ENCODE measurements at regions not wholly inside any gene's neighbourhood (a gene's known extent, or its start where the extent isn't known, plus 50 kb on each side); places are given as distances from the start of the nearest gene placed in this dataset.

DNA sequence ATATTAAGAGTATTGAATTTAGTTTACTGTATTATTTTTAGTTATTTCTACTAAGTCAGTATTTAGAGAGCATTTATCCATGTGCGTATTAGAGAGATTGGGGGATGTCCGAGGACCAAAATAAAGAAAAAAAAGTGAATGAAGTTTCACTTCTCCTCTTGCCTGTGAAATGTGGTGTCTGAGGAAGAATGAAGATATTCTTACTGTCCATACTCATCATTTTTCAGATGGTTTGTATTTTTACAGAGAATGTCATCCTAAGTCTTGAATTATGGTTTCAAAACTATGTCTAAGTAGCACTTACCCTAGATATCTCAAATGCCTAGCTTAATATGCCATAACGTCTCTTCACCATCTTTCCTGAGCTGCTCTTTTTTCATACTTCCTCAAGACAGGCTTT lies 854.3 kb downstream of the C4orf33 start:
- H3K9me3 ChIP-seq (ENCODE audit: control insufficient read depth in 2 of 2, low read length in 2 of 2): no peaks in the 10 kb centered on the region
- no peak overlapping the region for H3K4me3 ChIP-seq (ENCODE audit: low read depth, low read length)
- Mint-ChIP-seq H3K4me1 (no peaks in the 10 kb centered on the region), H3K4me3 (no peak overlapping the region), H3K27ac (no peak overlapping the region), H3K36me3 (no peaks in the 10 kb centered on the region), H3K27me3 (no peaks in the 10 kb centered on the region), H3K9me3 (peaks cover 0 to 5% (median 4%) of the 10 kb centered on the region in 7 donors)
- H3K27ac ChIP-seq (ENCODE audit: insufficient read depth, low read length, poor library complexity, severe bottlenecking): no peak overlapping the region
- ATAC-seq (ENCODE audit: low read depth in 2 of 2): no peak
- no peak for DNase-seq
- H3K27me3 ChIP-seq (ENCODE audit: control insufficient read depth, insufficient read depth, low read length): no peaks in the 10 kb centered on the region
- no peaks in the 10 kb centered on the region for H3K36me3 ChIP-seq (ENCODE audit: control insufficient read depth, insufficient read depth, low read length)
- no peaks in the 10 kb centered on the region for H3K4me1 ChIP-seq (ENCODE audit: control insufficient read depth, insufficient read depth, low read length, poor library complexity, severe bottlenecking)

DNA sequence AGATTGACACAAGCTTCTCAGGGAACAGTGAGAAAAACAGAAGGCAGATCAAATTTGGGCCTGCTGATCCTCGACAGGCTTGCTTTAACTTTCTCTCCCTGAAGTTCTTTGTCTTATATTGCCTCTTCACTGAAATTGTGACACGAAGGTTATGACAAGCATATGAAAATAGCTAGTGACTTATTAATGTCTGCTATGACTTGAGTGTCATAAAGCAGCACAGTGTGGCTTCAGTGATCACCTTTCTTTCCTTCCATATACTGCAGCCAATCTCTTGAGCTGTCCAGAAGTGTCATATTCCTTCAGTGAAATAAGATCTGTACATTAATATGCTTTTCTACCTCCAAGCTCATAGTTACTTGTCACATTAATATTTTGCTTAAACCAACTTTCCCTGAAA lies 870.2 kb downstream of the C4orf33 start:
- Histone ChIP-seq H3K36me3 (ENCODE audit: control insufficient read depth, insufficient read depth, low read length) (no peaks in the 10 kb centered on the region), H3K9me3 (ENCODE audit: control insufficient read depth in 2 of 2, low read length in 2 of 2) (peaks cover 0 to 4% of the 10 kb centered on the region in 2 experiments), H3K4me3 (ENCODE audit: low read depth, low read length) (no peak overlapping the region), H3K27ac (ENCODE audit: insufficient read depth, low read length, poor library complexity, severe bottlenecking) (no peak overlapping the region), H3K4me1 (ENCODE audit: control insufficient read depth, insufficient read depth, low read length, poor library complexity, severe bottlenecking) (no peaks in the 10 kb centered on the region), H3K27me3 (ENCODE audit: control insufficient read depth, insufficient read depth, low read length) (no peaks in the 10 kb centered on the region)
- no peaks in the 10 kb centered on the region for H3K4me1 Mint-ChIP-seq
- no peak overlapping the region for H3K27ac Mint-ChIP-seq
- H3K36me3 Mint-ChIP-seq: no peaks in the 10 kb centered on the region
- no peak for ATAC-seq (ENCODE audit: low read depth in 2 of 2)
- H3K9me3 Mint-ChIP-seq: peaks cover 1 to 12% (median 3%) of the 10 kb centered on the region in 7 donors
- no peaks in the 10 kb centered on the region for H3K27me3 Mint-ChIP-seq
- DNase-seq: no peak
- no peak overlapping the region for H3K4me3 Mint-ChIP-seq

DNA sequence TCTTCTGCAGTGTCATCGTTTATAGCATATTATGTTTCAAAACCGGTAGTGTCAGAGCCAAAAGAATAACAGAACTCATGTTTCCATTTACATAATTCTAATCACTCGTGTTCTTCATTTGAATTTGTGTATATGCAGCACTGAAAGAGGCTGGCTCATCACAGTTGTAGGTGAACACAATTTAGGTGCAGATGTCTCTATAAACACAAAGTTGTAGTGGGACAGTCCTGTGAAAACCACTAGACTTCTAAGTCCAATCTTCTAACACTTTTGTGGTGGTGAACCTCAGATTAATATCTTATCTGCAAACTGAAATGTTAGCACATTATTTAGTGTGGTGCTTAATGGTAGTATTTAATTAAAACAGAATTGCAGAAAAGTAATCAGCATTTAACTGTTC lies 872.4 kb downstream of the C4orf33 start:
- Histone ChIP-seq H3K4me3 (ENCODE audit: low read depth, low read length) (no peak overlapping the region), H3K27me3 (ENCODE audit: control insufficient read depth, insufficient read depth, low read length) (no peaks in the 10 kb centered on the region), H3K9me3 (ENCODE audit: control insufficient read depth in 2 of 2, low read length in 2 of 2) (peaks cover 0 to 4% of the 10 kb centered on the region in 2 experiments), H3K4me1 (ENCODE audit: control insufficient read depth, insufficient read depth, low read length, poor library complexity, severe bottlenecking) (no peaks in the 10 kb centered on the region), H3K36me3 (ENCODE audit: control insufficient read depth, insufficient read depth, low read length) (no peaks in the 10 kb centered on the region), H3K27ac (ENCODE audit: insufficient read depth, low read length, poor library complexity, severe bottlenecking) (no peak overlapping the region)
- DNase-seq (no peak), ATAC-seq (ENCODE audit: low read depth in 2 of 2) (no peak)
- no peaks in the 10 kb centered on the region for H3K27me3 Mint-ChIP-seq
- no peak overlapping the region for H3K4me3 Mint-ChIP-seq
- peaks cover 2 to 18% (median 3%) of the 10 kb centered on the region in 7 donors for H3K9me3 Mint-ChIP-seq
- H3K4me1 Mint-ChIP-seq: no peaks in the 10 kb centered on the region
- no peak overlapping the region for H3K27ac Mint-ChIP-seq
- H3K36me3 Mint-ChIP-seq: no peaks in the 10 kb centered on the region

DNA sequence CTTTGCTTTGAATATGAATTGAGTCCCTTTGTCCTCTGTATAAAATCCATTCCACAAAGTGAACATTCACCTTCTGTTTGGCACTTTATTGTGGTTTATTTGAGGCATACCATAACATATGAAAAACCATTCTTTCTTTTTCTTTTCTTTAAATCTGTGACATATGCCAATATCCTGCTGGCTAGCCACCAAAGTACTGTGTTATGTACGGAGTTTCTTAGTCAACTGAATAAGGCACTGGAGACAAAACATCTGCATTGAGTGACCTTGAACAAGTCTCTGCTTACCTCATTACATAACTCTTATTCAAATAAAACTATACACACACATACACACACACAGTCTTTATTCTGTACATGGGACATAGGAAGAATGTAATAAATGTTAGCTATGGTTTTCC lies 872.8 kb downstream of the C4orf33 start:
- Mint-ChIP-seq H3K36me3 (no peaks in the 10 kb centered on the region), H3K9me3 (peaks cover 2 to 18% (median 3%) of the 10 kb centered on the region in 7 donors), H3K27me3 (no peaks in the 10 kb centered on the region), H3K4me1 (no peaks in the 10 kb centered on the region), H3K4me3 (no peak overlapping the region), H3K27ac (no peak overlapping the region)
- H3K4me1 ChIP-seq (ENCODE audit: control insufficient read depth, insufficient read depth, low read length, poor library complexity, severe bottlenecking): no peaks in the 10 kb centered on the region
- DNase-seq (no peak), ATAC-seq (ENCODE audit: low read depth in 2 of 2) (no peak)
- H3K36me3 ChIP-seq (ENCODE audit: control insufficient read depth, insufficient read depth, low read length): no peaks in the 10 kb centered on the region
- H3K4me3 ChIP-seq (ENCODE audit: low read depth, low read length): no peak overlapping the region
- H3K27ac ChIP-seq (ENCODE audit: insufficient read depth, low read length, poor library complexity, severe bottlenecking): no peak overlapping the region
- no peaks in the 10 kb centered on the region for H3K27me3 ChIP-seq (ENCODE audit: control insufficient read depth, insufficient read depth, low read length)
- peaks cover 0 to 4% of the 10 kb centered on the region in 2 experiments for H3K9me3 ChIP-seq (ENCODE audit: control insufficient read depth in 2 of 2, low read length in 2 of 2)

DNA sequence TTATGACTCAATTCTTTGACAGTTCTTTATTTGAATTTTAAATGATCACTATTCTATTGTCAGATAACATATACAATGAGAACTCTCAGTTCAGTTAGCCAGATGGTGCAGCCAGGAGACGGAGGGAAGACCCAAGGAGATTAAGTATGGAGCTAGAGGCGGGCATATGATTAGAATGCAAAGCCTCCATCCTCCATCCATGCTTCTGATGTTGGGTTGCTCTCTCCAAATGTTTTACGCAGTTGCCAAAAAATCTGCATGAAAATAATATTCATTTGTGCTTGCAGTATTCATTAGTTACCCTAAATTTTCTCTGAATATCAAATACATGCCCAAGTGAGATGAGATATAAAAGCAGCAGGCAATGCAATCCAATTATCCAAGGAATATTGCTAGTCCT lies 874.8 kb downstream of the C4orf33 start:
- DNase-seq (no peak), ATAC-seq (ENCODE audit: low read depth in 2 of 2) (no peak)
- H3K27ac Mint-ChIP-seq: no peak overlapping the region
- Histone ChIP-seq H3K4me3 (ENCODE audit: low read depth, low read length) (no peak overlapping the region), H3K4me1 (ENCODE audit: control insufficient read depth, insufficient read depth, low read length, poor library complexity, severe bottlenecking) (no peaks in the 10 kb centered on the region), H3K27me3 (ENCODE audit: control insufficient read depth, insufficient read depth, low read length) (no peaks in the 10 kb centered on the region), H3K9me3 (ENCODE audit: control insufficient read depth in 2 of 2, low read length in 2 of 2) (peaks cover 0 to 4% of the 10 kb centered on the region in 2 experiments), H3K36me3 (ENCODE audit: control insufficient read depth, insufficient read depth, low read length) (no peaks in the 10 kb centered on the region), H3K27ac (ENCODE audit: insufficient read depth, low read length, poor library complexity, severe bottlenecking) (no peak overlapping the region)
- no peaks in the 10 kb centered on the region for H3K4me1 Mint-ChIP-seq
- peaks cover 2 to 18% (median 3%) of the 10 kb centered on the region in 7 donors for H3K9me3 Mint-ChIP-seq
- H3K4me3 Mint-ChIP-seq: no peak overlapping the region
- no peaks in the 10 kb centered on the region for H3K27me3 Mint-ChIP-seq
- H3K36me3 Mint-ChIP-seq: no peaks in the 10 kb centered on the region

DNA sequence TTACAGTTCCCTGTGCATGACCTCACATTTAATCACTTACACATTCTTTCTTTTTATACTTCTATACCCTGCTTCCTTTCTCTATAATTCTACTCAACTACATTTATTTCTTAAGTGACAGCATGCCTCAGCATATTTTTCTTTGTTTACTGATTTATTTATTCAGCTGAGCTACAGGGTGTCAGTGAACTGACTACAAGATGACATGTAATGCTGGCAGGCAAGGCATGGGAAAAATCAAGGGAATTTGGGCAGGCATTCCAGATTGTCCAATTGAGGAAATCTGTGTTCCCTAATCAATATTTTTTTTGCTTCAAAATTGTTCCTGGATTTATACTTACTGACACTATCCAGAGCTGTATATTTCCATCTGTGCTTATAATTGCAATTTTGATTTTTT lies 875.5 kb downstream of the C4orf33 start:
- no peaks in the 10 kb centered on the region for H3K4me1 ChIP-seq (ENCODE audit: control insufficient read depth, insufficient read depth, low read length, poor library complexity, severe bottlenecking)
- H3K27ac ChIP-seq (ENCODE audit: insufficient read depth, low read length, poor library complexity, severe bottlenecking): no peak overlapping the region
- no peak overlapping the region for H3K27ac Mint-ChIP-seq
- DNase-seq (no peak), ATAC-seq (ENCODE audit: low read depth in 2 of 2) (no peak)
- peaks cover 2 to 18% (median 3%) of the 10 kb centered on the region in 7 donors for H3K9me3 Mint-ChIP-seq
- H3K27me3 Mint-ChIP-seq: no peaks in the 10 kb centered on the region
- no peak overlapping the region for H3K4me3 Mint-ChIP-seq
- H3K36me3 ChIP-seq (ENCODE audit: control insufficient read depth, insufficient read depth, low read length): no peaks in the 10 kb centered on the region
- no peak overlapping the region for H3K4me3 ChIP-seq (ENCODE audit: low read depth, low read length)
- no peaks in the 10 kb centered on the region for H3K27me3 ChIP-seq (ENCODE audit: control insufficient read depth, insufficient read depth, low read length)
- no peaks in the 10 kb centered on the region for H3K36me3 Mint-ChIP-seq
- H3K9me3 ChIP-seq (ENCODE audit: control insufficient read depth in 2 of 2, low read length in 2 of 2): peaks cover 0 to 4% of the 10 kb centered on the region in 2 experiments
- H3K4me1 Mint-ChIP-seq: no peaks in the 10 kb centered on the region

DNA sequence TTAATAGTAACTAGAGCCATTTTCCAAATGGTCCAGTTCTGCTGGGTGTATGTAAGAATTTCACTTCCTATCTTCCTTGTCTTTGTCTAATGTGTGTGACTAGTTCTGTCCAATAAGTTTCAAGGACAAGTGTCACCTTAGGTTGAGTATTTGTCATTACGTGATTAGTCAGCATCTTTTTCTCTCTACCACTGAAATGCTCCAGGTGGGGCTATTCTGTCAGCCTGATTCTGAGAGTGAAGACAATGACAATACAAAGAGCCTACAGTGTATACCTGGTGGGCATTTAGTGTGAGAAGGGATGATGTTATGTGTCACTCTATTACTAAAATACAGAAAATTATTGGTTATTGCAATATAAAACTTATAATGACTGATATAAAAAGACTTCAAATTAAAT lies 876.3 kb downstream of the C4orf33 start:
- no peaks in the 10 kb centered on the region for H3K4me1 ChIP-seq (ENCODE audit: control insufficient read depth, insufficient read depth, low read length, poor library complexity, severe bottlenecking)
- Mint-ChIP-seq H3K9me3 (peaks cover 0 to 12% (median 3%) of the 10 kb centered on the region in 7 donors), H3K4me1 (no peaks in the 10 kb centered on the region)

DNA sequence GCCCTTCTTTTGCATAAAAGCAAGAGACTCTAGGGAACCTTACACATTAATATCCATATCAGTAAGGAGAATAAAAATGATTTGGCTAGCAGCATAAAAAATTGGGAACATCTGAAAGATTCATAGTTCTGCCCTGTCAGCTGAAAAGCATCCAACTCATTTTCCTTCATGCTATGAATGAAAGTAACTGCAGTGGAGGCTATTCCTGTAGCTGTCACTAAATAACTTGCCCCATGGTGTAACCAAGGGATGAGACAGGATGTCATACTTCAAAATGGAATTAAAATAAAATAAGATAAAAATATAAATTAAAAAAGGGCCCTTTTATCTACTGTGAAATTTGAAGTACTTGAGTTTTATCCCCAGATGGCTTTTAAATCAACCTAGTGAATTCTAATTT lies 878.8 kb downstream of the C4orf33 start:
- no peak overlapping the region for H3K4me3 Mint-ChIP-seq
- H3K27me3 Mint-ChIP-seq: no peaks in the 10 kb centered on the region
- DNase-seq (no peak), ATAC-seq (ENCODE audit: low read depth in 2 of 2) (no peak)
- Histone ChIP-seq H3K27me3 (ENCODE audit: control insufficient read depth, insufficient read depth, low read length) (no peaks in the 10 kb centered on the region), H3K4me3 (ENCODE audit: low read depth, low read length) (no peak overlapping the region), H3K36me3 (ENCODE audit: control insufficient read depth, insufficient read depth, low read length) (no peaks in the 10 kb centered on the region), H3K9me3 (ENCODE audit: control insufficient read depth in 2 of 2, low read length in 2 of 2) (peaks cover 0 to 4% of the 10 kb centered on the region in 2 experiments), H3K27ac (ENCODE audit: insufficient read depth, low read length, poor library complexity, severe bottlenecking) (no peak overlapping the region), H3K4me1 (ENCODE audit: control insufficient read depth, insufficient read depth, low read length, poor library complexity, severe bottlenecking) (no peaks in the 10 kb centered on the region)
- H3K36me3 Mint-ChIP-seq: no peaks in the 10 kb centered on the region
- peaks cover 0 to 19% (median 4%) of the 10 kb centered on the region in 7 donors for H3K9me3 Mint-ChIP-seq
- no peak overlapping the region for H3K27ac Mint-ChIP-seq
- H3K4me1 Mint-ChIP-seq: no peaks in the 10 kb centered on the region

More for the DNA sequence above, 876.3 kb downstream of the C4orf33 start:
- Histone ChIP-seq H3K9me3 (ENCODE audit: control insufficient read depth in 2 of 2, low read length in 2 of 2) (peaks cover 0 to 4% of the 10 kb centered on the region in 2 experiments), H3K27me3 (ENCODE audit: control insufficient read depth, insufficient read depth, low read length) (no peaks in the 10 kb centered on the region), H3K4me3 (ENCODE audit: low read depth, low read length) (no peak overlapping the region), H3K36me3 (ENCODE audit: control insufficient read depth, insufficient read depth, low read length) (no peaks in the 10 kb centered on the region), H3K27ac (ENCODE audit: insufficient read depth, low read length, poor library complexity, severe bottlenecking) (no peak overlapping the region)
- Mint-ChIP-seq H3K4me3 (no peak overlapping the region), H3K27ac (no peak overlapping the region), H3K27me3 (no peaks in the 10 kb centered on the region), H3K36me3 (no peaks in the 10 kb centered on the region)
- ATAC-seq (ENCODE audit: low read depth in 2 of 2) (no peak), DNase-seq (no peak)

Measured in CD4-positive, CD25-positive, alpha-beta regulatory T cell (primary cell).